ENCODE measurements at regions not wholly inside any gene's neighbourhood (a gene's known extent, or its start where the extent isn't known, plus 50 kb on each side); places are given as distances from the start of the nearest gene placed in this dataset.
"Not testable (repeated sequence)": the region's sequence is repeated elsewhere in the genome, so short reads cannot be mapped to it uniquely, and the experiment has no call there.

DNA sequence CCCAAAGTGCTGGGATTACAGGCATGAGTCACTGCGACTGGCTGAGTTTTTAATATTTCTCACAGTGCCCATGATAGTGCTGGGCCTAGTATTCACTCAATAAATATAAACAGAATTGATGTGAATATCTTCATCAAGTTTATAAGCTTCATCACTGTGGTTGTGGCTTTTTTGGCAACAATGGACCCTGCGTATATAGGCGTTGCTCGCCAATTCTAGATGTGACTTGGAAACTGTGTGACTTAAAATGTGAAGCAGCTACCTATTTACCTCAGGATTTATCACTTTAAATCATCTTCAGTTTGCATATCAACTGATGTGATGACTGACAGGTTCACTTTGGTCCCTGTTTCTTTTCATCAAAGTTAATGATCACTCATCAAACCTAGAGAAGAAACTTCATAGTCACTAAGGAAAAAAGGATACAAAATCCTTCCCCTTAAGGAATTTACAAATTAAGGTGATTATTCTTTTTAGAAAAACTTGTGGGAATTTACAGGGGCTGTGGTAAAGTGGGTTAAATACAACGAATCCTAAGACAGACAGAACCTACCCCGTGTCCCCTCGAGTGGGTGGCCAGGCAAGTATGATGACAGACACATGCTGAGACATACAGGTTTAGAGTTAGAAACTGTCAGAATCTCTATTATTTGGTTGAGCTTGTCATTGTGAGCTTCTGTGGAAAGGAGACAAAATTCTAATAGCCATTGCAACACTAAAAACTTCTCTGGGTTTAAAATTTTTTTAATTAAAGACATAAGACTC lies 101.3 kb downstream of the AKAP11 start:
- no peak for DNase-seq

DNA sequence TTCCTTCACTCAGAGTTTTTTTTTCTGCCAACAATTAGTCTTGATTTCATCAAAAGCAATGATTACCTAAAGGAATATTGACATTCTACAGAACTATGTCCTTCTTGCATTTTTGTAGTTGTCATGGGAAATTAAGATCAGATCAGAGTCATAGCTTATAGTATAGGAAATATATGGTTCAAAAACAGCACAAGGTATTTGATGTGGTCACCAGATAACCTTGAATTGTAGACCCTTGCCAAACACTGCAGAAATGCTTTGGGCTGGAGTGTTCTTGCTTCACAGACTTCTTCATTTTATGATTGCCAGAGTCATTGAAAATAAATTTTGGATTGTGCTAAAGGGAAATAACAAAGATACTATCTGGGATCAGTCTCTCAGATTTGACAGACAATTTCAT lies 103.7 kb downstream of the AKAP11 start:
- DNase-seq: no peak

DNA sequence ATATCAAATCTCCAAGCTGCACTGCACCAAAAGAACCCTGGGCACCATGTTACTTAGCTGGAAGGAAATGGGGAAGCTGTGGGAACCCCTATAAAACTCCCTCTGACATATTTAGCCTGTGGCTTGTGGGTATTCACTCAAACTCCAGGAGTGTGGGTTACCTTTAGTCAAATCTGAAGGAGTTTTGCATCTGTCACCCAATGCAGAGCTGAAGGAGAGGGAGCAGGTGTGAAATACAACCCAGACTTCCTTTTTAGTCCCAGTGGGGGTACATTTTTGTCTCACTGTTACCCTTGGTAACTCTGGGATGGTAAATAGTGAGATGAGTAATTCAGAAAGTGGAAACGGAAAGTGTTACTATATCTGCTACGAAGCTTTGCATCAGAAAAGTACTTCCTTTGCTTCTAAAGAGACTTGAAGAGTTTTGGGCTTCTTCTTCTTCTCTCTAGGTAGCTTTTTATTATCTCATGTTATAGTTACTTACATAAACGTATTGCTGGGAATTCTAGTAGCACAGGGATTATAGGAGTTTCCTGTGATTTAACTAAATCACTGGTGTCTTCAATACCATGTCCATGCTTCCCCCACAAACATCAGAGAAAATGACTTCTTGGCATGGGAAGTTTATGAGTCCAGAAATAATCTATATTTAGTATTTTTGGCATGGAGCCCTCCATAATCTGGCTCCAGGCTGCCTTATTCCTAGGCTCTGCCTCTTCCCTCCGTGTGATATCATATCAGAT lies 105.9 kb downstream of the AKAP11 start:
- DNase-seq: no peak

DNA sequence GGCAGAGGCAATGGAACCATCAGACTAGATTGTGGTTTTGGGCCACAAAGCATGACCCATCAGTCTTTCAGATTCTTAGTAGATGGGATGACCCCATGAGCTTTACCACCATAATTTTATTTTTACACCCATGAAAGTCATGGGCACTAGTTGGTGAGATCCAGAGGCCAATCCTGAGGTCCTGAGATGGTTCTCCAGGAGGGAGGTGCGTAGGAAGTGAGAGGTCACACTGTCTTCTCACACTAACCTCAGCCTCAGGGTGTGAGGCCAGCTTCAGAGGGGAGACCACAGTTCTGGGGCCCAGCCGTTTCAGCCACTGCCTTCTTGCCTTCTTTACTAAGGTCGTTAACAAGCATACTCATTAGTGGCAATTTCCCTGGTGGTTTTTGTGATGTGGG lies 106.4 kb downstream of the AKAP11 start:
- DNase-seq: no peak

DNA sequence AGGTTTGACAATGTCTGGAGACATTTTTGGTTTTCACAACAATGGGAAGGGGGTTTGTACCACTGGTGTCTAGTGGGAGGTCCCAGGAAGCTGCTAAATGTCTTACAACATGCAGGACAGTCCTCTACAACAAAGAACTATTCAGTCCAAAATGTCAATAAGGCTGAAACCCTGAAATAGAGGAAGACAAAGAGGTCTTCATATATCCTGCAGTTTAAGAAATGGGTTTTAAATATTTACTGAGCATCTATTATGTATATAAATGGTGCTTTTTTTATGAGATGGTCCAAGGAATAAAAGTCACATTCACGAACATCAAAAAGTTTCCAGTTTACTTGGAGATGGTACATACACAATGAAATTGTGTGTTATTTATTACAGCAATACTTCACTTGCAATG lies 107.3 kb downstream of the AKAP11 start:
- DNase-seq: no peak

DNA sequence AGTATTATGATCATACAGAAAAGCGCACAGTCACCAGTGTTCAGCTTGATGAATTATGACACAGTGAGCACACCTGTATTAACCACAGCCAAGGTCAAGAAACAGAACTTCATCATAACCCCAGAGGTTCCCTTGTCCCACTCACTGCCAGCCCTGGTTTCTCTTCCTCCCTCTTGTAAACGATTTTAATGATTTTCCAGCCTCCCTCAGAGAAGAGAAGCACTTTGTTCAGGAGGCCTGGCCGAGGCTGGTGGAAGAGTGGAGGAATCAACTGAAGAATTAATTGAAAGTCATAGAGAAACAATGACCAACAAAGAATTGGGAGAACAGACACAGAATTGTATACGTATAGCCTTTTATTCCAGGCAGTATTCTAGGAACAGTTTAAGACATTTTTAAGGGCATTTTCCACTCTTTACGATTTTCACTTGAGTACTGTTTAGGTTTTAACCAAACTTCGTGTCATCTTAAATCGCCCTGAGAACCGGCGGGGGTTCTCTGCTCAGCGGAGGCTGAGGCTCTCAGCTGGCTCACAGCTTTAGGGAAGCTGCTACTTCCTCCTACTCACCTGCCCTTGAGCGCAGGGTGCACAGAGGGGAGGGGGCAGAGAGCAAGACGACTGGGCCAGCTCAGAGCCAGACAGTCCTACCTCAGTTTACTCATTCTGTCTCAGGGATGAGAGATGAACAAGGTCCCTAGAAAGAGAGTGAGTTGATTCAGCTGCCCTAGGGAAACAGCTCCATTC lies 108.6 kb downstream of the AKAP11 start:
- DNase-seq: no peak

DNA sequence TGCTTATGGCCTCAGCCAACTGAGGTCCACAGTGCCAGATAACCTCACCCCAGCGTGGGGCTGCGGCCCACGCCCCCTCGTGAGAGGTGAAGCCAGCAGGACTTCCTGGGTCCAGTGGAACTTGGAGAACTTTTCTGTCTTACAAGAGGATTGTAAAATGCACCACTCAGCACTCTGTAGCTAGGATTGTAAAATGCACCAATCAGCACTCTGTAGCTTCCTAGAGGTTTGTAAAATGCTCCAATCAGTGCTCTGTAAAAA lies 109.1 kb downstream of the AKAP11 start:
- no peak for DNase-seq

DNA sequence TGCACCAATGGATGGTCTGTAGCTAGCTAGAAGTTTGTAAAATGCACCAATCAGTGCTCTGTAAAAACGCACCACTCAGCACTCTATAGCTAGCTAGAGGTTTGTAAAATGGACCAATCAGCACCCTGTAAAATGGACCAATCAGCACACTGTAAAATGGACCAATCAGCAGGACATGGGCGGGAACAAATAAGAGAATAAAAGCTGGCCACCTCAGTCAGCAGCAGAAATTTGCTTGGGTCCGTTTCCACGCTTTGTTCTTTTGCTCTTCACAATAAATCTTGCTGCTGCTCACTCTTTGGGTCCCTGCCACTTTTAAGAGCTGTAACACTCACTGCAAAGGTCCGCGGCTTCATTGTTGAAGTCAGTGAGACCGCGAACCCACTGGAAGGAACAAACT lies 109.5 kb downstream of the AKAP11 start:
- DNase-seq: not testable (repeated sequence)

DNA sequence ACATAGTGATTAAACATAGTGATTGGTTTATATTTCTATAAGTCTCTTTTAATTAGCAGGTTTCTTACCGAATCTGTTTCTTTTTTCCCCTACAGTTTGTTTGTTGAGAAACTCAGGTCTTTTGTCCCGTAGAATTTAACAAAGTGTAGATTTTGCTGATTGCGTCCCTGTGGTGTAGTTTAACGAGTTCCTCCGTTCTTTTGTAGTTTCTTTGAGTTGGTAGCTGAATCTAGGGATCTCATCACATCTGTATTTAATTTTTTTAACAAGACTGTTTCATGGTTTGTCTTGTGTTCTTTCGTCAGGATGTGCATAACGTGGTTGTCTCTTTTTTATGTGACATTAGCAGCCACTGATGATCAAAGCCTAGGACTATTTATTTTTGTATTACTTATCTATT lies 111.1 kb downstream of the AKAP11 start:
- DNase-seq: no peak

DNA sequence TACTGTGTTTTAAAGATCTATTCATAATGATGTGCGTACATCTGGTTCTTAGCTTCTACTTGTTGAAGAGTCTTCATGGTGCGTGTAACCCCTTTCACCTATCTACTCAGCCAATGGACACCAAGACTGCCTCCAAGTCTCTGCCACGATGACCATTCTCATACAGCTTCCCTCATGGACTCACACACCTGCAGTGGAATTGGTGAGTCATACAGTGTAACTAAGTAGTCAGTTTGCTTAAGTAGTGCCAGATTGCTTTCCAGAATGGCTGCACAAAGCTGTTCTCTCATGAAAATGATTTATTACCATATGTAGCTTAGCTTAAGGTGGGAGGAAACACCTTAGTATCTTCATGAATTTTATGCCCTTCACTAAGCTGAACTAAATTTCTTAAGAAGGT lies 112.3 kb downstream of the AKAP11 start:
- DNase-seq: no peak

DNA sequence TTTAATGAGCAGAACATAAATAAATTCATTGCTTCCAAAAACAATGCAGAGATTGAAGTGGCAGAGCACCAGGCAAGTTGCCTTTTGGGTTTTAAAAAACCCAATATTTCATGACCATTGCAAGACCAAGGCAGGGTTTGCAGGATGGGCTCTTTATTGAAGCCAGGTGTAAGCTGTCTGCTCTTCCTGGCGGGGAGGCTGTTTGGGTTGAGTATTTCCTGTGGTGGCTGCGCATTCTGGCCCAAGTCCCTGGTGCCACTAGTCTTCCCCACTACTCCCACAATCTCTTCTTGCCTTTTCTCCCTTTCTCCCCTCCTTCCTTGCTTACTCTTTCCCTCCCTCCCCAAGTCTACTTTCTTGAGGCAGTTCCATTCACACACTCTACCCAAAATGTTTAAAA lies 116.4 kb downstream of the AKAP11 start:
- no peak for DNase-seq

DNA sequence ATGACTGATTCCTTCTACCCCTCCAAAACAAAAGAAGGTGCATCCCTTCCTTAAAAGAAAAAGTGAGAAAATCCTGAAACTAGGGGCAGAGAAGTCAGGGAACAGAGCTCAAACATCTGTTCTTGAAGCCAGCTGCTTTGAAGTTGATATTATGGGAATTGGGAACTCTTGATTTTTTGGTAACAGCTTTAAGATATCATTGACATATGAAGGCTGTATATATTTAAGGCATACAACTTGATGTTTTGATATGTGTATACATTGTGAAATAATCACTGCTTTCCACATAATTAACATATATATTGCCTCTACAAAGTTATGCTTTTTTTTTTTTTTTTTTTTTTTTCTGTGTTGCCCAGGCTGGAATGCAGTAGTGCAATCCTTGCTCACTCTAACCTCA lies 117.1 kb downstream of the AKAP11 start:
- DNase-seq: no peak

DNA sequence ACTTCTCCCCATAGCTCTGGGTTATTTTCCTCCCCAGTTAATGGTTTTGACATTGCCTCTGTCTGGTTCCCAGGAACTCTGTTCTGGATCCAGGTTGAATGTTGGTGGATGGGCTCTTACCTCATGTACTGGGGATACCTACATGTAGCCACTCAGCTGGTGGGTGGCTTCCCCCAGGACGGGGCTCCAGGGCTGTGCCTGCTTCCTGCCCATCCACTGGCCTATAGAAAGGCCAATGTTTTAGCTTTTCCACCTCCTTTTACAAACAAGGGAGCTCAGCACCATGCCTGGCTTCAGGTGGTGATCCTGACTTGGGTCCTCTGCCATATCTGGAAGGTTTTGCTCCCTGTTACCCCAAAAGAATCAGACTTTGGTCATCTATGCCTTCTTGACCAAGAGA lies 120.2 kb downstream of the AKAP11 start:
- no peak for DNase-seq

DNA sequence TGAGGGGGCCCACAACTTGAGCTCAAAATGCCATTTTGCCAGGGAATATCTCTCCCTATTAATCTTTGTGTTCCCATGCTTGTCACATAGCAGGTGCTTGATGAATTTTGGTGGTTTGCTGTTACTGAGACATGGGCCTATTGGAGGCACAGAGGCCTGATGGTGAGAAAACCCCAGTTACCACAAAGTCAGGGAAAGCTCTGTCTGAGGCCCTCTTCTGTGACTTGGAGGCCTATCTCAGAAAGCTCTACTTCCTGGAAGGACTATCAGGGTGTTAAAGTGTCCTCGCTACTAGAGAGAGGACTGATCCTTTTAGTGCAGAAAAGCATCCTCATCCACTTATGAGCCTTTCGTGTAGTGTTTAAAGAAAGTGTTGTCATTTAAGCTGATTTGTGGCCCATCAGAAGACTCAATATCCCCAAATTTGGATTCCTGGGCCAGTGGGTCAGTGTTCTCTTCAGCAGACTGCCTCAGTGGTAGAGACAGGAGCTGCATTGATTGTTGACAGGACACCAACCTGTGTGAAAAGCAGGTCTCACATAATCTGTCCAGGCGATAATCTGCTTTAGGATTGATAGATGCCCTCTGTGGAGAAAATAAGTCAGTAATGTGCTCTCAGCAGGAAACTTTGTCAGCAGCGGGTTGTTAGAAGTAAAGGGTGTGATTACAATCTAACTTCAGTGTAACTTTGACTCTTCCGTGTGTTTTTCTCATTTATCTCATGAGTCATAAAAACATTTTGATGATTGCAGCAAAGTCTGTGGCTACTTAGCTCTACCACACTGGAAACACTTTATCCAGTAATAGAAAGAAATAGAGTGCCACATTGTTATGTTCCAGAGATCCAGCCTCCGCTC lies 121.0 kb downstream of the AKAP11 start:
- no peak for DNase-seq

DNA sequence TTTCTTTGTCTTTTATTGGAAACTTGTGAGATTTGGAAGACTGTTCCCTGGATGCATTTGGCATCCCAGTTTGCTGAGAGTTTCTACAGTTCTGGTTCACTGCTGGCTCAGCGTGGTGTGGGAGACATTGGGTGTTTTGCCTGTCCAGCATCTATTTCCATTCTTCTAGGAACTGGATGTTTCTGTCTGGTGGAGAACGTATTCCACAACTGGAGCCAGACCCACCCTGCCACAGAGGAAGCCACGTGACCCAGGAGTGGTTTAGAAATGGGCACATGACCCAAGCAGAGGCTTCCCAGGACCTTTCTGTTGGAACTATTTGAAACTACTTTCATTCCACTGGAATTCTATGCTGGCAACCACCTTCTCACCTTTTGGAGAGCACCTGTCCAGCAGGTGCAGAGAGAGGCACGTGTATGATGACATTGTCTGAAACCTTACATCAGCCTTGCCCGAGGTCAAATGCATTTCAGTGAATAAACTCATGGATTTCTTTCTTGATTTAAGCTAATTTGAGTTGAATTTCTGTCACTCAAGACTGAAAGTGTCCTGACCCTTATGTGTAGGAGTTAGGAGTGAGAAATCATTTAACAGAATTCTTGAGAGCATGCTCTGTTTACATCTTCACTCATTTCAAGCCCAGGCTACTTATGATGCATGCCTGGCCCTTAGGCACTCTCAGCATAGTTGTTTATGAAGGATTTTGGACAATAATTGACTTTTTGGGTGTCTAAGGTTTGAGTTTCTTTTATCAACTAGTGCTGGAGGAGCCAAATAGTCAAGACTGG lies 121.8 kb downstream of the AKAP11 start:
- no peak for DNase-seq

DNA sequence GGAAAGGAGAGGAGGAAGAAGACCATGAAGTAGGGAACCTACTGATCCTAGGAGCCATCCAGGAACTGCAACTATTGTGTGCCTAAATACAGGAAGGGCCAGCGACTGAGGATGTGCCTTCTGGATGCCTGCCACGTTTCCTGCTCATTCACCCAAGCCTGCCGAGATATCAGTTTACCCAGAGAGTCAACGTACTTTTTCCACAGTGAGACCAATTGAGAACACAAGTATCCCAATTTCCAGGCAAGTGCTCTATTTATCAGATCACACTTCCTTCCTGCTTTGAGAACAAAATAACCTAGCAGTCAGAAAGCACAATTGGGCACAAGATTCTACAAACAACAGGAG lies 122.4 kb downstream of the AKAP11 start:
- DNase-seq: no peak

DNA sequence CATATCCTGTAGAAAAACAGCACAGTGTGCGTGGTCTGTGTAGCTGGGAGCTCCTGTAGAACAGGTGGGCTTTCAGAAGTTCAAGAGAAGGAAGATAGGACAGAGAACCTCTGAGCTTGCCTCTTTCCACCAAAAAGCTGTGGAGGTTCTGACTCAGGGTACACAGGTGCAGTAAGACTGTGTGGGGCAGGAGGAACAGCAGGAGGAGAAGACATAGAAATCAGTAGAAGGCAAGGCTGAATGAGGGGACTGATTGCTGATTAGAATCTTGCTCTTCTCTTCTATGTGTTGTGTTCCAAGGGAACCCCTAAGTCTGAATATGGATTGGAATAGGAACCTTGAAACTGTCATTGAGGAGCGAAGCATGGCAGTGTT lies 122.7 kb downstream of the AKAP11 start:
- no peak for DNase-seq

DNA sequence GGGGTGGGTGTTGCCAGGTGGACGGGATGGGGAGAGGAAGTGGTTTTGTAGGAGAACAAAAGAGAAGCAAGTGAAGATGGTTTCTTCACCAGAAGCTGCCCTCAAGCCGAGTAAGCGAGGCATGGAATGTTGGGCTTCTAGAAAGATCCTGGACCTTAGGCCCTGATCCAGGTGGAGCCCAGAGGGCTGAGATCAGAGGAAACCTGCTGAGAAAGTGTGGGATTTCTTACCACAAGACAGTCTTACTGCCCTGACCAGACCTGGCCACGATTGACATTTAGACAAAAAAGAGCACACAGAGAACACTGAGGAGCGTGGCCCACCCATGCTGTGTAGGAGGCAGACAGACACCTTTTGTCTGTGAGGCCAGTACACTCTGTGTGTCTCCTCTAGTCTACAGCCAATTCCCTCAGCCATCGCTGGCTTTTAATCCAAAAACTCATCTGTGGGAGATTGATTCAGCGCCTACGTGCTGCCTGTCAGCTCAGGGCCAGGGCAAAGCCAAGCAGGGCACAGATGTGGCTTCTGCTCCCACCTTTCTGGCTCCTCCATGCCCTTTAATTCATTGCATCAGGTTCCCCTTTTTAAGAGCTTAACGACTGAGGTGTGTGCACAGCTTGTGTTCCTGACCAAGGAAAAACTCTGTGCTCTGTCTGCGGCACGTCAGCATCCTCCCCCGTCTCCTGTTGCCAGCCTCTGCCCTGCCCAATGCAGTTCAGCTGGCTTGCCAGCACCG lies 123.3 kb downstream of the AKAP11 start:
- DNase-seq: no peak

DNA sequence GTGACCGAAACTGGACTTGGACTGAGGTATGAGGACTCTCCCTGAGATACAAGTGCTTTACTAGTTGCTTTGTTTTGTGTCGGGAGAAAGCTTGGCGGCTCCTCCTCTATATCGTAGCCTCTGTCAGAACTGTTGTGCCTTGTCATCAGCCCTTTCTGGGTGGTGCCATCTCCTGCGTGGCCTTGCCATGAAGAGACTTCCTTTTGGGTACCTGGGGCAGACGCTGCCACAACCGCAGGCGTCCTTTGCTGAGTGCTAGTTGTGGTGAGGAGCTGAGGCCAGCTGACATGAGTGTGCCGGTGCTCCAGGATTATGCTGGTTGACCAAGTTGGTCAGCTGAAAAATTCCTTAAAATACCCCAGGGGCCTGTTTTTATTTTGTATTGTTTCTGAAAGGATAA lies 124.5 kb downstream of the AKAP11 start:
- no peak for DNase-seq

DNA sequence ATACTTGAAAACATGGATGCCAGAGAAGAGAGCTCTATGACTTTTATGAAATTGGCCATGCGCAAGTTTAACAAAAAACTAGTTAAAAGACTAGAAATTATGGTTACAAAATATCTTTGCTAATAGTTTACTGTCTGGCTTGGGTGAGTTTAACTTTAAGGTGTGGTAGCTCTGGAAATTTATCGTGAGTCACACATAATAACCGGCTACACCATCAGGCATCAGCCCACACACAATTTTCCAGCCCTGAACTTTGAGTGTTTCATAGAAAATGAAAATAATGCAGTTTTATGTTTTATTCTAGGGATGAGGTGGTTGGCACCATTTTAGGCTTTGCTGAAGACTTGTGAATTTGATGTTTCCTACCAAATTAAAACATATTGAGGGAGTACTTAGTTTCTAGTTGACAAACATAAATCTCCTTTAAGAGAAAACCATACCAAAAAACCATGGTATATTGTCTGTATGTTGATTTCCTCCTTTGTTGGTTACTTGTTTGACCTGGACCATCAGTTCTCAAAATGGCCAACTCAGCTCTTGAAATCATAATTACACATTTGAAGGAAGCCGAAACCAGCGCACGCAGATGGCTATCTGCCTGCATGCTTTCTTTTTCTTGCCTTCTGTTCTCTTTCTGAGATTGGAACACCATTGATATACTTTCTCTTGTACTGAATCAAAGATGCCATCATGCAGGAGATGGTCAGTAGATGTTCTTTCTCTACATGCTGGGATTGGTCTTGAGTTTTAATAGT lies 125.1 kb downstream of the AKAP11 start:
- no peak for DNase-seq

DNA sequence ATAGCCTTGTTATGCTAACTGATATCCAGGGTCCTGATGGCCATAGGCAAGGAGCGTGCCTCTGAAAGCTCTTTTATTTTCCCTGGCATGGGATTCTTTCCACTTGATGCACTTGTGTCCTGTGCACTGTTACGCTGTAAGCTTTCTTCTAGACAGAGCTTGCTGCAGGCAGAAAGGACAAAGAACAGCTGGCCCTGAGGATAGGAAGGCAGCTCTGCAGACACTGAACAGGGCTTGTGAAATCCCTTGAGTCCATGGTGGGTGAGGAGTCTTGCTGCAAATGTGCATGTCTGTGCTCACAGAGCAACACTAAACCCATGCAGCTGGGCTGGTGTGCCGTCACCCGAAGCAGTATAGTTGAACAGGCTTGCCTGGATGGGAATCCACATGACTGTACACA lies 126.6 kb downstream of the AKAP11 start:
- DNase-seq: no peak

Measured in EL (cell line).